GOT3 (cell line): ENCODE measurements at regions not wholly inside any gene's neighbourhood (a gene's known extent, or its start where the extent isn't known, plus 50 kb on each side); places are given as distances from the start of the nearest gene placed in this dataset.

Experiments
- DNase-seq: peaks from one replicate; lab custom pipeline; 2025; ENCODE audit warnings: mixed read lengths; lab: John Stamatoyannopoulos, UW

DNA sequence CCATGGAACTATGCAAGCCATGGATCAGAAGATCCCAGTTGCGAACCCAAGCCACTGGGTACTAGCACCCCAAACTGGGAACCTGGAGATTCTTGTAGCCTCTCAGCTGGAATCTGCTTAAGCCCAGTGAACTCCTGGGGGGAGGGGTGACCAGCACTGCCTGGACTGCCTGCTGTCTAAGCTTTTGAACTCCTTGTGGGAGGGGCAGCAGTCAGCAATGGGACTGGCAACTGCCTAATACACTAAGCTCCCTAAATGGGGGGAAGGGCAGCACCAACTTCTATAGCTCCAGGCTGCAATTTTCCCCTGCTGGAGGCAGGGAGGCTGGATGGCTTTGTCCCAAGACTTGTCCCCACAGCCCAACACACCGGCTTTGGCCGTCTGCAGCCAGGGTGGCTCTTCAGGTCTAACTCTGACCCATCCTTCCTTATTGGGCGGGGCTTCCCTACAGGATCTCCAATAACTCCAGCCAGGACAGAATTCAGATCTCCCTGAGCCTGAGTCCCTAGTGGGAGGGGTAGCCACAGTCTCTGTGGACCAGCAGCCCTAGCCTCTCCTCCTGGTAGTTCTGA, 485.1 kb downstream of the SOX5 start:
- DNase-seq: no peak

GRCh38 chr12:23472329-23472971, 477.0 kb downstream of the SOX5 start:
- no peak for DNase-seq

GRCh38 chr12:23473071-23473470, 476.4 kb downstream of the SOX5 start:
- DNase-seq: no peak

DNA sequence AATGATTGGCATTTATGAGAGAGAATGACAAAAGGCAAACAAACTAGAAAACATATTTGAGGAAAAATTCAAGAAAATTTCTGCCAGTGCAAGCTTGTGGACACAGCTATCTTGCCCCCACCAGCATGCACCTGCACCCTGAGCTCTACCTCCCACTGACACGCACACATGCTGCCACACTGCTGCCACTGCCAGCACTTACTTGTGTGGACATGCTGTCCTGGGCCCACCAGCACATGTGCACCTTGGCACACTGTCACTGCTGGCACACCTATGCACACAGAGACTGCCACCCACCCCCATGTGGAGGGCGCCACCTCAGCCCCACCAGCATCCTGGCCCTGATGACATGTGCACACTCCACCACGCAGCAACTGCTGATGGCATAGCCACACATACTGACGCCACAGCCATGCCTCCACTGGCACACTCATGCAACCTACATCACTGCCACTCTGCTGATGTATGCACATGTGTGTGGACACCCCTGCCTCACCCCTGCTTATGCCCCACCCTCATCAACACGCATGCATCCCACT, 475.0 kb downstream of the SOX5 start:
- no peak for DNase-seq
